HG03175 (cell line): ENCODE measurements at regions not wholly inside any gene's neighbourhood (a gene's known extent, or its start where the extent isn't known, plus 50 kb on each side); places are given as distances from the start of the nearest gene placed in this dataset.
A peak's percentile ranks its signal among the peaks of the same experiment; 100 is the strongest.

Experiments used
- ATAC-seq: cut with Tn5 transposase; IDR thresholded peaks from one replicate; pipeline ENCODE4 v1.9.1; 2021; ENCODE audit warnings: mild to moderate bottlenecking, moderate library complexity; ENCODE audit not compliant: unreplicated experiment

DNA sequence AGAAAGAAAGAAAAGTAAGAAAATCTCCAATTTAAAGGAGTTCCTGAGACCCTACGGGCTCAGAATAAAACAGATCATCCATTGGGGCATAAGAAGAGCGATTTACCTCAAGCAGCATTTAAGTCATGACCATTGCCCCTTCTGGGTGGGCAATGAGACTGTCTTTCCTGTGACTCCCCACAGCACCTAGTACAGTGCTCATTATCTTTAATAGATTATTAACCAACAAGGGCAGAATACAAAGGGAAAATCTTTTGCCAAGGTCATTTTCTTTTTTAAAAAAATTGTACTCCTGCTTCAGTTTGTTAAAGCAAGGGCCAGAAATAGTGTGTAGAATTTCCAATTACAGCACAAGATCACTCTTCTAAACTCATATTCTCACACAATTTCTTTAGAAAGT is 443.3 kb upstream of the AGTR1 start:
- no peak for ATAC-seq

GRCh38 chr3:148255981-148256969 is 441.4 kb upstream of the AGTR1 start:
- no peak for ATAC-seq

DNA sequence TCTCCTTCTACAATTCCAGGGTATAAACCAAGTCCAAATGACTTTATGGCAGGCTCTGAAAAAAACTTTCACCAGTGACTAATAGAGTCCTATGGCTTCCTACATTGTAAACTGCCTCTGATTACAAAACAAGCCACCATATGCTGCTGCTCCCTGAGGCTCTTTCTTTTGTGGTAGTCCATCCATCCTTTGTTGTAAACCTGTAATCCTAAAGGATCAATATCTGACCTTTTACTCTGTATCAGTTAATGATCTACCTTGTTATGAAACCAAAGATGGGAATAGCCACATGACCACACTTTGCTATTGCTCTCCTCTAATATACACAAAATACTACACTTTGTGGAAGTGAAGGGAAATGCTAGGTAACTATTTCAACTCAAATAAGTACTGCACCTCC is 434.7 kb upstream of the AGTR1 start:
- ATAC-seq, result no peak

DNA sequence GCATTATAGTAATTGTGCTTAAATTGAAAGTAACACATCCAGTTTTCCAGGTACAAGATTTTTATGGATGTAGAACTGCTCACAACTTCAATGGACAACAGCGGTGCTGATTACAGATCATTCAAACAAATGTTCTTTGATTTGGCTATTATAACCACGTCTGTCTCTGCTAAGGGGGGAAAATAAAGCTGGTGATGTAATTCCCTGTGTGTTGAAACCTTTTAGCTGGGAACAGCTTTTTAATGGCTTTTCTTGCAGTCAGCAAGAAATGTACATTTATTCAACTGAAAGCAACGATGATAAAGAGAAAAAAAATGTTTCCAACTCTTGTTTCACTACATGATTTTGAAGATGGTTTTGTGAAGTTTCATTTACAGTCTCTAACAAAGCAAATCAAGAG is 431.9 kb upstream of the AGTR1 start:
- no peak for ATAC-seq

- ATAC-seq, result no peak
Measured at GRCh38 chr3:148266341-148266740, 431.4 kb upstream of the AGTR1 start.

DNA sequence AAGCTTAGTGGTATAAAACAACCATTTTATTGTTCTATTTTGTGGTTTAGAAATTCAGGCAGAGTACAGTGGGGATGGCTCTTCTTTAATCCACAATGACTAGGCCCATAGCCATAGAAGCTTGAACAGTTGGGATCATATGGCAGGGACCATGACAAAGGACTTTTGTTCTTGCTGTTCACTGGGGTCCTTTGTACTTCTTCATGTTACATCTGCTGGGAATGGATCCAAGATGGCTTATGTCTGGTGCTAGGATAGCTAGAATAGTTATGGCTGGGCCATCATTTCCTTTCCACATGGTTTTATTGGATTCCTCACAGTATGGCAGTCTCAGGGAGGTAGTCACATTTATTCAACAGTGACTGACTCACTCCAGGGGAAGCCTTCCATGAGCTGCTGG is 427.9 kb upstream of the AGTR1 start:
- no peak for ATAC-seq

- no peak for ATAC-seq
Measured at GRCh38 chr3:148280623-148281242, 417.0 kb upstream of the AGTR1 start.

- ATAC-seq, result no peak
Measured at GRCh38 chr3:148289159-148289558, 408.5 kb upstream of the AGTR1 start.

GRCh38 chr3:148297013-148297412 is 400.7 kb upstream of the AGTR1 start:
- no peak for ATAC-seq

DNA sequence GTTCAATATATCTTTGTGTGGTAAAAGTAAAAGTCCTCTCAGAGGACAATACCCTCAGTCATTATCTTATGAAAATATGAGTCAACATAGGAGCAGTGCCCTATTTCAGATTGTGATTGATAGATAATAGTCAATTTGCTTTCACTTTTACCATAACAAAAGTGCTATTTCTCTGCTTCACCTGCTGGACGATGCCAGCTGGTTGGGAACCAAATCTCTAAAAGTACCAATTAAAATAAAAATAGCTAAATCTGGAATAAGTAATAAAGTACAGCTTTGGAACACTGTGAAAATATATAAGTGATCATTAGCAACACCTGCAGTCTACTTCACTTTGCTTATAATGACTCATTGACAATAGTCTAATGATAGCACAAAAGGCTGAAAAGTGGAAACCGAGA is 390.3 kb upstream of the AGTR1 start:
- ATAC-seq, result peak; percentile 74

GRCh38 chr3:148309390-148310035 is 388.2 kb upstream of the AGTR1 start:
- peak; percentile 80 for ATAC-seq

DNA sequence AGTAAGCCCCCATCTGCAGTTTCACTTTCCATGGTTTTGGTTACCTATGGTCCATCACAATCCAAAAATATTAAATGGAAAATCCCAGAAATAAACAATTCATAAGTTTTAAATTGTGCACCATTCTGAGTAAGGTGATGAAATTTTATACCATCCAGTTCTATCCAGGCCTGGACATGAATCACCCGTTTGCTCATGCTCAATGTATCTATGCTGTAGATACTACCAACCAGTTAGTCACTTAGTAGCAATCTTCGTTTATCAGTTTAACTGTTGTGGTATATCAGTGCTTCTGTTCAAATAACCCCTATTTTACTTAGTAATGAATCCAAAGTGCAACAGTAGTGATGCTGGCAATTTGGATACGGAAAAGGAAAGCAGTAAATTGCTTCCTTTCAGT is 381.9 kb upstream of the AGTR1 start:
- no peak for ATAC-seq

GRCh38 chr3:148318240-148318639 is 379.5 kb upstream of the AGTR1 start:
- ATAC-seq, result no peak

DNA sequence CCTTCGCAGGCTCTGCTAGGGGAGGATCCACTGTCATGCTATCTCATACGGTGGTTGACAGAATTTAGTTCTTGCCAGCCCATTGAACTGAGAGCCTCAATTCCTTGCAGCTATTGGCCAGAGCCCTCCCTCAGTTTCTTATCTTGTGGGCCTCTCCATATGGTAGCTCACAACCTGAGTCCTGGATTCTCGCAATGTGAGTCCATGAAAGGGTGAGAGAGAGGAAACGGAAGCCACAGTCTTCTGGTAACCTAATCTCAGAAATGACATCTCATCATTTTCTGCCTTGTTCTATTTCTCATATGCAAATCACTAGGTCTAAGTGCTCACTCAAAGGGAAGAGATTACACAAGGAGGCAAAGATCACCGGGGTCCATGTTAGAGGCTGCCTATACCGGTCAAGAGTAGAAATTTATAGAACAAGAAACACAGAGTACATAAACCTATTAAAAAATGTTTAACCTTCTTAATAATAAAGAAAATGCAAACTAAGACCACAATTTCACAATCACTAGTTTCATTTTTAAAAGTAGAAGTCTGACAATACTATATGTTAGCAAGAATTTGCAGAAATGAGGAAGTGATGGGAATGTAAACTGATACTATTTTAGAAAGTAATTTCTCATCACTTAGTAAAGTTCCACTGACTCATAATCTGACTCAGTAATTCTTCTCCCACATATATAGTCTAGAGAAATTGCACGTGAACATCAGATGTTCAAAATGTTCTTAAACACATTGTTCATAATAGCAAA is 378.4 kb upstream of the AGTR1 start:
- peak; percentile 94 for ATAC-seq

- ATAC-seq, result no peak
Measured at GRCh38 chr3:148319960-148320359, 377.7 kb upstream of the AGTR1 start.

- ATAC-seq, result no peak
Measured at GRCh38 chr3:148329481-148330235, 368.0 kb upstream of the AGTR1 start.

GRCh38 chr3:148330542-148330941 is 367.2 kb upstream of the AGTR1 start:
- ATAC-seq, result no peak

DNA sequence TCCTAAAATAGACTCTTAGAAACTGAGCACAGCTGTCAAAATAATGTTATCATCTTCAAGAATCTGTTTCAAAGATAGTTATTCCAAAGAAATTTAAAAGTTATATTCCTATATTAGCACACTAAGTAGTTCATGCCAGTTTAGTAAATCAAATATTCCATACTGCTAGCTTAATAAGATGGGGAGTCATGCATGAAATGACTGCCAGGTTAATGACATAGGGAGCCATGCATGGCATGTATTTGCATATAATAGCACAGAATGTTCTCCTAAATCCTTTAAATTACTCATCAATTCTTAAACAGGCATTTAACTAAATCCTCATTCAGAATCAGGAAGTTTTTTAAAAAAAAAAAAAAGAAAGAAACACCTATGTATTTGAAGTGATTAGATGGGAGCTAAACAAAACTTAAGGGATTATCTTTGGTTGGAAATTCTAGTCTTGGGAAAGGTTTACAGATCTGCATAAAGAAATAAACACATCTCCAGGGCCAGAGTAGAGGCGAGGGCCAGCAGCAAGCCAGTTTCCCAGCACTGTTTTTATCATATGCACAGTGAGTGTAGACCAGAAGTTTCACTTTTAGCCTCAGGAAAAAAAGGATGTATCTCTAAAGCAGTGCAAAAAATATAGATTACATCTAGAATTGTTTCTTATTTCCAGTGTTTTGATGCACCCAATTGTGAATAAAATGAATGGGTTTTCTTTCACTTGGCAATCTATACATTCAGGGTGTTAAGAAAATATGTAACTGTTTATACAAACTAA is 366.4 kb upstream of the AGTR1 start:
- ATAC-seq, result no peak

DNA sequence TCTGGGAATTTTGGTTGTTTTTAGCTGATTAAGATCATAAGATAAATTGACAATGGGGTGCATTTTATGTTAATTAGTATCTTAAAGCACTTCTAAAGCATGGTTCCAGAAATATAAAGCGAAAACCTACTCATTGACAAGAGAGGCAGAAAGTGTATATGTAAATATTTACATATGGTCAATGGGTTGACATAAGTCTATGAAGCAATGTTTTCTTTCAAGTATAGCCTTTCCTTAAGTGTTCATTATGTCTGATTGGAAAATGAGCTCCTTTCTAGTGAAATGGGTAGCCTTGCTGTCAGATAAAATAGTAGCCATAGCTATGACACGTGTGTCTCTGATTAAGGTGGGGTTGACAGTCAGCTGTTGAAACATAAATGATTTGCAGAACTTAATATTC is 365.2 kb upstream of the AGTR1 start:
- ATAC-seq, result no peak

GRCh38 chr3:148333091-148333490 is 364.6 kb upstream of the AGTR1 start:
- no peak for ATAC-seq
